Tibial nerve (tissue), 4 donors: ENCODE measurements at regions not wholly inside any gene's neighbourhood (a gene's known extent, or its start where the extent isn't known, plus 50 kb on each side); places are given as distances from the start of the nearest gene placed in this dataset.

Experiments
- DNase-seq, 2 donors: peaks; one replicate each; pipeline ENCODE4 v3.0.0-alpha.2; 2019; ENCODE audit warnings: low spot score in 2 of 2
- H3K27ac ChIP-seq, 4 donors: fragments of 200-600 bp; sonication (generic) in 3 of 4; one replicate each; pipeline ENCODE4 v1.5.1; 2017 to 2019; ENCODE audit warnings: mild to moderate bottlenecking in 1 of 4
- H3K27me3 ChIP-seq, 2 donors: fragments of 200-600 bp; sonication (generic) in 1 of 2; one replicate each; pipeline versions ENCODE4 v1.5.1 to v1.6.0; 2017 to 2019
- H3K36me3 ChIP-seq, 3 donors: fragments of 200-600 bp; sonication (generic); one replicate each; pipeline ENCODE4 v1.5.1; 2018 to 2019
- H3K4me1 ChIP-seq, 4 donors: fragments of 200-600 bp; sonication (generic) in 3 of 4; one replicate each; pipeline ENCODE4 v1.5.1; 2017 to 2019
- H3K4me3 ChIP-seq, 4 donors: fragments of 200-600 bp; sonication (generic) in 3 of 4; one replicate each; pipeline ENCODE4 v1.5.1; 2017 to 2019; ENCODE audit warnings: mild to moderate bottlenecking in 1 of 4, moderate library complexity in 1 of 4
- H3K9me3 ChIP-seq, 4 donors: fragments of 200-600 bp; sonication (generic) in 3 of 4; one replicate each; pipeline ENCODE4 v1.5.1; 2017 to 2019
- EP300 ChIP-seq, 2 donors: sonication (generic); formaldehyde crosslinking; IDR thresholded peaks; one replicate each; pipeline ENCODE4 v1.6.1; 2017; ENCODE audit warnings: antibody characterized with exemption in 2 of 2, mild to moderate bottlenecking in 1 of 2
- POLR2A ChIP-seq, 2 donors: fragments of 450-650 bp; IDR thresholded peaks; one replicate each; pipeline ENCODE4 v1.6.1; 2017; ENCODE audit warnings: antibody characterized with exemption in 2 of 2, mild to moderate bottlenecking in 2 of 2, moderate library complexity in 2 of 2
- WGBS, 2 donors: methylation state at CpG; one replicate each; pipeline ENCODE4 v1.1.5; 2018; 5-methylcytosine and 5-hydroxymethylcytosine counted together
- TF ChIP-seq, protein P1 (sequence below), 5 experiments: fragments of 200-600 bp in 3 of 5; fragments of 450-650 bp in 2 of 5; sonication (generic) in 3 of 5; IDR thresholded peaks; one replicate each; pipeline ENCODE4 v1.5.1; 2016 to 2019; ENCODE audit warnings: antibody characterized with exemption in 5 of 5, mild to moderate bottlenecking in 3 of 5, moderate library complexity in 2 of 5

DNA sequence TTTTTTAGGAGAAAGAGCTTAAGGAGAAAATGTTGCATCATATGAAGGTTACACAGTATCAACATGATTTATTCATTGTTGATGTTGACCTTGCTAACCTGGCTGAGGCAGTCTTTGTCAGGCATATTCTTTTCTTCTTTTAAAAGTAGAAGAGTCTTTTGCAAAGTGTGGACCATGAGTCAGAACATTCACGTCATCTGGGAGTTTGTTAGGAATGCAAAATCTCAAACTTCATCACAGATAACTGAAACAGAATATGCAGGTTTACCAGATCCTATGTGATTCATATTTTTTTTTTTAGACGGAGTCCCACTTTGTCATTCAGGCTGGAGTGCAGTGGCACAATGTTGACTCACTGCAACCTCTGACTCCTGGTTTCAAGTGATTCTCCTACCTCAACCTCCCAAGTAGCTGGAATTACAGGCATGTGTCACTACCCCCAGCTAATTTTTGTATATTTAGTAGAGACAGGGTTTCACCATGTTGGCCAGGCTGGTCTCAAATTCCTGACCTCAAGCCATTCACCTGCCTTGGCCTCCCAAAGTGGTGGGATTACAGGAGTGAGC, 530.4 kb upstream of the BTBD3 start:
- TF ChIP-seq, protein P1, sequence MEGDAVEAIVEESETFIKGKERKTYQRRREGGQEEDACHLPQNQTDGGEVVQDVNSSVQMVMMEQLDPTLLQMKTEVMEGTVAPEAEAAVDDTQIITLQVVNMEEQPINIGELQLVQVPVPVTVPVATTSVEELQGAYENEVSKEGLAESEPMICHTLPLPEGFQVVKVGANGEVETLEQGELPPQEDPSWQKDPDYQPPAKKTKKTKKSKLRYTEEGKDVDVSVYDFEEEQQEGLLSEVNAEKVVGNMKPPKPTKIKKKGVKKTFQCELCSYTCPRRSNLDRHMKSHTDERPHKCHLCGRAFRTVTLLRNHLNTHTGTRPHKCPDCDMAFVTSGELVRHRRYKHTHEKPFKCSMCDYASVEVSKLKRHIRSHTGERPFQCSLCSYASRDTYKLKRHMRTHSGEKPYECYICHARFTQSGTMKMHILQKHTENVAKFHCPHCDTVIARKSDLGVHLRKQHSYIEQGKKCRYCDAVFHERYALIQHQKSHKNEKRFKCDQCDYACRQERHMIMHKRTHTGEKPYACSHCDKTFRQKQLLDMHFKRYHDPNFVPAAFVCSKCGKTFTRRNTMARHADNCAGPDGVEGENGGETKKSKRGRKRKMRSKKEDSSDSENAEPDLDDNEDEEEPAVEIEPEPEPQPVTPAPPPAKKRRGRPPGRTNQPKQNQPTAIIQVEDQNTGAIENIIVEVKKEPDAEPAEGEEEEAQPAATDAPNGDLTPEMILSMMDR (IDR thresholded peaks at IDR 0.05) = no peak
- TF ChIP-seq POLR2A (IDR thresholded peaks at IDR 0.05) (no peak), EP300 (IDR thresholded peaks at IDR 0.05) (no peak)
- no peaks in the 10 kb centered on the region for H3K9me3 ChIP-seq
- no peaks in the 10 kb centered on the region for H3K36me3 ChIP-seq
- DNase-seq = no peak
- H3K27me3 ChIP-seq = no peaks in the 10 kb centered on the region
- 76 to 80% methylated on average over 2 of the region's 2 CpGs for WGBS, 2 donors
- H3K4me1 ChIP-seq = no peaks in the 10 kb centered on the region
- no peak overlapping the region for H3K27ac ChIP-seq
- H3K4me3 ChIP-seq = no peak overlapping the region

DNA sequence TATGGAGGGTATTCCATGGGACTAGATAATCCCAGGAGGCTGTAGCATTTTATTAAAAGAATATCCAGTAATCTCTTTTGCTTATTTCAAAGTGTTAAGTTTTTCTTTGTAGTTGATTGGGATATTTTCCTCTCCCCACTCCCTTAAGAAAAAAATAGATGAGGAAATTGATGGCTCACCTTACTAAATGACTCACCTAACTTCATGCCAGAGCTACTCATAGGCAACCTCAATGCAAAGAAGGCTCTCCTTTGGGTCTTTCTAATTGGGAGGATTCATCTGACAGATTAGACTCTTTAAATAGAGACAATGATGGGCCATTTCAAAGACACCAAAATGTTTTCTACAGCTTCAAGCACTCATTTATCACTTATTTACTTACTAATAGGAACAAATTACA, 528.5 kb upstream of the BTBD3 start:
- DNase-seq = no peak
- Histone ChIP-seq H3K4me3 (no peak overlapping the region), H3K9me3 (no peaks in the 10 kb centered on the region), H3K4me1 (no peaks in the 10 kb centered on the region), H3K27me3 (no peaks in the 10 kb centered on the region), H3K27ac (no peak overlapping the region), H3K36me3 (no peaks in the 10 kb centered on the region)
- no peak for TF ChIP-seq POLR2A (IDR thresholded peaks at IDR 0.05)
- TF ChIP-seq, protein P1 (IDR thresholded peaks at IDR 0.05) = no peak
- no peak for TF ChIP-seq EP300 (IDR thresholded peaks at IDR 0.05)

- H3K27ac ChIP-seq = no peak overlapping the region
- H3K9me3 ChIP-seq = no peaks in the 10 kb centered on the region
- H3K27me3 ChIP-seq = no peaks in the 10 kb centered on the region
- H3K4me1 ChIP-seq = no peaks in the 10 kb centered on the region
- H3K36me3 ChIP-seq = no peaks in the 10 kb centered on the region
- WGBS, 2 donors = 65 to 68% methylated on average over 2 of the region's 2 CpGs
- no peak for TF ChIP-seq POLR2A (IDR thresholded peaks at IDR 0.05)
- TF ChIP-seq, protein P1 (IDR thresholded peaks at IDR 0.05) = no peak
- TF ChIP-seq EP300 (IDR thresholded peaks at IDR 0.05) = no peak
- no peak overlapping the region for H3K4me3 ChIP-seq
- DNase-seq = no peak
Measured at GRCh38 chr20:11391591-11391990, 526.1 kb upstream of the BTBD3 start.

GRCh38 chr20:11394145-11394833, 523.4 kb upstream of the BTBD3 start:
- no peaks in the 10 kb centered on the region for H3K36me3 ChIP-seq
- no peaks in the 10 kb centered on the region for H3K9me3 ChIP-seq
- no peak overlapping the region for H3K27ac ChIP-seq
- H3K27me3 ChIP-seq = no peaks in the 10 kb centered on the region
- 79 to 98% methylated on average over 2 of the region's 2 CpGs for WGBS, 2 donors
- TF ChIP-seq EP300 (IDR thresholded peaks at IDR 0.05) (no peak), POLR2A (IDR thresholded peaks at IDR 0.05) (no peak)
- TF ChIP-seq, protein P1 (IDR thresholded peaks at IDR 0.05) = no peak
- no peak overlapping the region for H3K4me3 ChIP-seq
- no peaks in the 10 kb centered on the region for H3K4me1 ChIP-seq
- no peak for DNase-seq

- Histone ChIP-seq H3K4me1 (no peaks in the 10 kb centered on the region), H3K27ac (no peak overlapping the region), H3K4me3 (no peak overlapping the region), H3K9me3 (no peaks in the 10 kb centered on the region), H3K27me3 (no peaks in the 10 kb centered on the region), H3K36me3 (no peaks in the 10 kb centered on the region)
- WGBS, 2 donors = 93 to 96% methylated on average over 2 of the region's 2 CpGs
- no peak for DNase-seq
- TF ChIP-seq, protein P1 (IDR thresholded peaks at IDR 0.05) = no peak
- TF ChIP-seq EP300 (IDR thresholded peaks at IDR 0.05) (no peak), POLR2A (IDR thresholded peaks at IDR 0.05) (no peak)
Measured at GRCh38 chr20:11395581-11395980, 522.1 kb upstream of the BTBD3 start.
